ENCODE measurements at regions not wholly inside any gene's neighbourhood (a gene's known extent, or its start where the extent isn't known, plus 50 kb on each side); places are given as distances from the start of the nearest gene placed in this dataset.
"Not testable (repeated sequence)": the region's sequence is repeated elsewhere in the genome, so short reads cannot be mapped to it uniquely, and the experiment has no call there.

DNA sequence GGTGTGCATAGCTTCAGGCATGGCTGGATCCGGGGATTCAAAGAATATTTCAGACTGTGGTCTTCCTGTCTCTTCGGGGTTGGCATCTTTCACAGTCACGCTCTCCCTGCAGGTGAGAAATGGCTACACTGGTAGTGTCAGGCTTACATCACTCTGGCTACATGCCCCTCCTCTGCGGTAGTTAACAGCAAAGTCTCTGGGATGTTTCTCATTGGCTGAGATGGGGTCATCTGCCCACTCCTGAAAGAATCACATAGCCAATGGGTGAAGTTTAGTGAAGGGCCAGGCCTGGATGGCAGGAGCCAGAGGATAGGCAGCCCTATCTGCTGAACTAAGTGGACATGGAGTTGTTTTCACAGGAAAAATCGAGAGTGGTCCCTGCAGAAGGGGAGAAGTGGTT is 356.5 kb downstream of the MATN1 start:
- Histone ChIP-seq H3K9me3 (ENCODE audit: control insufficient read depth, low read length) (no peaks in the 10 kb centered on the region), H3K36me3 (ENCODE audit: control insufficient read depth, insufficient read depth, low read length) (no peaks in the 10 kb centered on the region), H3K27ac (ENCODE audit: low read depth, low read length, severe bottlenecking) (no peak overlapping the region), H3K4me1 (ENCODE audit: control insufficient read depth, insufficient read depth, low read length, poor library complexity, severe bottlenecking) (no peaks in the 10 kb centered on the region), H3K4me3 (ENCODE audit: extremely low read depth, insufficient read depth, low read length, poor library complexity, severe bottlenecking) (no peak overlapping the region)
- WGBS, 2 experiments (ENCODE audit: insufficient coverage in 2 of 2) = 74 to 92% methylated on average over 3 to 4 of the region's 5 CpGs

- WGBS, 2 experiments (ENCODE audit: insufficient coverage in 2 of 2) = no CpG with 5 or more reads among the region's 4 CpGs
Observed at GRCh38 chr1:30366199-30366598, 357.2 kb downstream of the MATN1 start.

DNA sequence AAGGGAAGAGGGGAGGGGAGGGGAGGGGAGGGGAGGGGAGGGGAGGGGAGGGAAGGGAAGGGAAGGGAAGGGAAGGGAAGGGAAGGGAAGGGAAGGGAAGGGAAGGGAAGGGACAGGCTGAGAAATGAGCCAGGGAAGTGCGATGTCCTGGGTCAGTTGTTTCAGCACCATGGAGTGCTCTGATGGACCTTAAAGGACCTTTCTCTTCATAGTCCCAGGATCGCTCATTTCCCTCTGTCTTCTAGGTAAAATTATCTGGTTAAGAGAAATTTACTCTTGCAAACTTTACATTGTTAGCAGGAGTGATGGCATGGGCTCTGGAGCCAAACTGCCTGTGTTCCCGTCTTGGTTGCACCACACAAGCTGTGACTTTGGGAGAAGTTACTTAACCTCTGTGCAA is 357.8 kb downstream of the MATN1 start:
- Histone ChIP-seq H3K27ac (ENCODE audit: low read depth, low read length, severe bottlenecking) (no peak overlapping the region), H3K9me3 (ENCODE audit: control insufficient read depth, low read length) (no peaks in the 10 kb centered on the region), H3K4me1 (ENCODE audit: control insufficient read depth, insufficient read depth, low read length, poor library complexity, severe bottlenecking) (no peaks in the 10 kb centered on the region), H3K36me3 (ENCODE audit: control insufficient read depth, insufficient read depth, low read length) (no peaks in the 10 kb centered on the region), H3K4me3 (ENCODE audit: extremely low read depth, insufficient read depth, low read length, poor library complexity, severe bottlenecking) (no peak overlapping the region)
- WGBS, 2 experiments (ENCODE audit: insufficient coverage in 2 of 2) = 70 to 100% methylated on average over 2 to 3 of the region's 3 CpGs

More at GRCh38 chr1:30366199-30366598, 357.2 kb downstream of the MATN1 start:
- Histone ChIP-seq H3K9me3 (ENCODE audit: control insufficient read depth, low read length) (no peaks in the 10 kb centered on the region), H3K36me3 (ENCODE audit: control insufficient read depth, insufficient read depth, low read length) (no peaks in the 10 kb centered on the region), H3K4me3 (ENCODE audit: extremely low read depth, insufficient read depth, low read length, poor library complexity, severe bottlenecking) (no peak overlapping the region), H3K27ac (ENCODE audit: low read depth, low read length, severe bottlenecking) (no peak overlapping the region), H3K4me1 (ENCODE audit: control insufficient read depth, insufficient read depth, low read length, poor library complexity, severe bottlenecking) (no peaks in the 10 kb centered on the region)

GRCh38 chr1:30363031-30363430 is 360.4 kb downstream of the MATN1 start:
- WGBS, 2 experiments (ENCODE audit: insufficient coverage in 2 of 2) = 80% methylated on average over 1 of the region's 3 CpGs
- H3K4me1 ChIP-seq (ENCODE audit: control insufficient read depth, insufficient read depth, low read length, poor library complexity, severe bottlenecking) = no peaks in the 10 kb centered on the region
- no peaks in the 10 kb centered on the region for H3K9me3 ChIP-seq (ENCODE audit: control insufficient read depth, low read length)
- H3K36me3 ChIP-seq (ENCODE audit: control insufficient read depth, insufficient read depth, low read length) = no peaks in the 10 kb centered on the region
- H3K4me3 ChIP-seq (ENCODE audit: extremely low read depth, insufficient read depth, low read length, poor library complexity, severe bottlenecking) = no peak overlapping the region
- no peak overlapping the region for H3K27ac ChIP-seq (ENCODE audit: low read depth, low read length, severe bottlenecking)

DNA sequence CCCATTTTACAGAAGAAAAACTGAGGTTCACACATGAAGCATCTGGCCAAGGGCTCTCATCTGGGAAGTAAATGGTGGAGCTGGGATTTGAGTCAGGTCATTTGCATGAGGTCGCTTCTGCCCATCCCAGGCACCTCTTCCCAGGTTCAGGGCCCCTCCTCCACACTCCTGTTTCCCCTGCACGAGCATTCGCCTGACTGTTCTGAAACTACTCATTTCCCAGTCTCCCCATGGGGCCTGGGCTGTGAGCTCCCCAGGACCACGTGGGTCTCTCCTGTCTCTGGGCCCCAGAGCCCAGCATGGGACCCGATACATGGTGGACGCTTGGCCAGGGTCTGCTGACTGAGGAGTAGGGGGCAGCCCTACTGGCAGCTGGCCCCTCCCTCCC is 360.8 kb downstream of the MATN1 start:
- H3K4me3 ChIP-seq (ENCODE audit: extremely low read depth, insufficient read depth, low read length, poor library complexity, severe bottlenecking) = no peak overlapping the region
- no peaks in the 10 kb centered on the region for H3K36me3 ChIP-seq (ENCODE audit: control insufficient read depth, insufficient read depth, low read length)
- no peaks in the 10 kb centered on the region for H3K4me1 ChIP-seq (ENCODE audit: control insufficient read depth, insufficient read depth, low read length, poor library complexity, severe bottlenecking)
- WGBS, 2 experiments (ENCODE audit: insufficient coverage in 2 of 2) = 54 to 60% methylated on average over 5 to 6 of the region's 6 CpGs
- no peak overlapping the region for H3K27ac ChIP-seq (ENCODE audit: low read depth, low read length, severe bottlenecking)
- H3K9me3 ChIP-seq (ENCODE audit: control insufficient read depth, low read length) = no peaks in the 10 kb centered on the region

DNA sequence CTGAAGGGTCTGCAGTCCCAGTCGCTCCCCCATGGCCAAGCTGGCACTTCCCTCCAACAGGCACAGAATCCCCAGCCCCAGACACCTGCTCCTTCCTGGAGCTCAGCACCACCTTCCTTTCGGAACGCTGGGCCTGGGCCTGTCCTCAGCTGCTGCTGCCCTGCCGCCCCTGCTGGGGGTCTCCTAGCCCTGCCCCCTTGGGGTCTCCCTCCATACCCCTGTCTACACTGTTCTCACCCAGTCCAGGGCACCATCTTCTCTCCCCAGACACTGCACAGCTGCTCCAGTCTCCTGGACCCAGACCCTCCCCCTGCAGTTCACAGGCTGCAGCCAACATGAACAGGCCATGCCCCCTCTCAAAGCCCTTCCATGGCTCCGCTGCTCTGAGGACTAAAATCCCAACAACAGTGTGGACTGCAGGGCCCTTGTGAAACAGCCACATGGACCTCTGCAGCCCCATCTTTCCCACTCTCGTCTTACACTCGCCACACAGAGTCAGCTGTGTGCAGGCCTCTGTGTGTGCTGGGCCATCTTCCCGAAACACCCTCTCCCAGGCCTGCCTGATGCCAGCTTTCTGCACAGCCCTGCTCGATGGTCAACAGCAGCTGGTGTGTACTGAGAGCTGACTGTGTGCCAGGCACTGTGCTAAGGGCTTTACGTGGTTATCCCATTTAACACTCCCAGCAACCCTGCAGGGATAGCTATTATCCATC is 361.3 kb downstream of the MATN1 start:
- H3K4me1 ChIP-seq (ENCODE audit: control insufficient read depth, insufficient read depth, low read length, poor library complexity, severe bottlenecking); H3K9me3 ChIP-seq (ENCODE audit: control insufficient read depth, low read length); H3K36me3 ChIP-seq (ENCODE audit: control insufficient read depth, insufficient read depth, low read length); H3K4me3 ChIP-seq (ENCODE audit: extremely low read depth, insufficient read depth, low read length, poor library complexity, severe bottlenecking); H3K27ac ChIP-seq (ENCODE audit: low read depth, low read length, severe bottlenecking): not testable (repeated sequence)
- WGBS, 2 experiments (ENCODE audit: insufficient coverage in 2 of 2) = 76 to 77% methylated on average over 6 to 10 of the region's 10 CpGs

DNA sequence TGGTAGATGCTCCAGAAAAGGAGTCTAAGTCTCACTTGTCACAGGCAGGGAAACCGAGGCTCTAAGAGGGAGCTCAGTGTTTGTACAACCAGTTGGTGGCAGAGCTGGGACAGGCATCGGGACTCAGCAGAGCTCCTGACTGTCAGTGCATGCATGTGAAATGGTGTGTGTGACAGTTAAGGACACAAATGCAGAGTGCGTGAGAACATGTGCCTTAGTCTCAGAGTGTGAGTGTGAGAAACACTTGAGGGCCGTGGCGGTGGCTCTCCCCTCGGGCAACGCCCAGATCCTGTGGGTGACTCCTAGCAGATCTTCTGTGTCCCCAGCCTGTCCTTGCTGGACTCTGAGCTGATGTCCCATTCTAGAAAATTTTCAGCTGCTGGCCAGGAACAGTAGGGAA is 362.6 kb downstream of the MATN1 start:
- H3K4me1 ChIP-seq (ENCODE audit: control insufficient read depth, insufficient read depth, low read length, poor library complexity, severe bottlenecking) = no peaks in the 10 kb centered on the region

DNA sequence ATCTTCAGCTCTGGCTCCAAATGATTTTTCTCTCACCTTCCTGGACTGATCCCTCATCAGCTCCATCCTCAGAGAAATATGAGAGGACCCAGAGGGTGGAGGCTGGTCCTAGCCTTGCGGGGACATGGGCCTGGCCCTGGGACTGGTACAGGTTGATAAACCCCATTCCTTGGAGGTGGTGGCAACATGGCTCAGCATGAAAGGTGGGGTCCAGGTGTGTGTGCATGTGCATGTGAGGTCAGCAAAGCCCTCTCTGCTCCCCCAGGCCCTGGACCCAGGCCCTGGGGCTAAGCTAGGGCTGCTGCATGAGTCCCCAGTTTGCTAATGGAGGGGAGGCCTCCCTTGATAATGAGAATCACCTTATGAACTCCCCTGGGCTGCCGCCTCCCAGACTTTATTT is 363.1 kb downstream of the MATN1 start:
- no peaks in the 10 kb centered on the region for H3K36me3 ChIP-seq (ENCODE audit: control insufficient read depth, insufficient read depth, low read length)
- no peaks in the 10 kb centered on the region for H3K4me1 ChIP-seq (ENCODE audit: control insufficient read depth, insufficient read depth, low read length, poor library complexity, severe bottlenecking)
- H3K9me3 ChIP-seq (ENCODE audit: control insufficient read depth, low read length) = no peaks in the 10 kb centered on the region
- H3K4me3 ChIP-seq (ENCODE audit: extremely low read depth, insufficient read depth, low read length, poor library complexity, severe bottlenecking) = no peak overlapping the region
- no peak overlapping the region for H3K27ac ChIP-seq (ENCODE audit: low read depth, low read length, severe bottlenecking)
- 94% methylated on average over 2 of the region's 2 CpGs; no CpG with 5 or more reads in 1 of the 2 experiments for WGBS, 2 experiments (ENCODE audit: insufficient coverage in 2 of 2)

More for the DNA sequence above, 362.6 kb downstream of the MATN1 start:
- no peaks in the 10 kb centered on the region for H3K9me3 ChIP-seq (ENCODE audit: control insufficient read depth, low read length)
- H3K27ac ChIP-seq (ENCODE audit: low read depth, low read length, severe bottlenecking) = no peak overlapping the region
- no peaks in the 10 kb centered on the region for H3K36me3 ChIP-seq (ENCODE audit: control insufficient read depth, insufficient read depth, low read length)
- 85 to 90% methylated on average over 5 of the region's 7 CpGs for WGBS, 2 experiments (ENCODE audit: insufficient coverage in 2 of 2)
- H3K4me3 ChIP-seq (ENCODE audit: extremely low read depth, insufficient read depth, low read length, poor library complexity, severe bottlenecking) = no peak overlapping the region

DNA sequence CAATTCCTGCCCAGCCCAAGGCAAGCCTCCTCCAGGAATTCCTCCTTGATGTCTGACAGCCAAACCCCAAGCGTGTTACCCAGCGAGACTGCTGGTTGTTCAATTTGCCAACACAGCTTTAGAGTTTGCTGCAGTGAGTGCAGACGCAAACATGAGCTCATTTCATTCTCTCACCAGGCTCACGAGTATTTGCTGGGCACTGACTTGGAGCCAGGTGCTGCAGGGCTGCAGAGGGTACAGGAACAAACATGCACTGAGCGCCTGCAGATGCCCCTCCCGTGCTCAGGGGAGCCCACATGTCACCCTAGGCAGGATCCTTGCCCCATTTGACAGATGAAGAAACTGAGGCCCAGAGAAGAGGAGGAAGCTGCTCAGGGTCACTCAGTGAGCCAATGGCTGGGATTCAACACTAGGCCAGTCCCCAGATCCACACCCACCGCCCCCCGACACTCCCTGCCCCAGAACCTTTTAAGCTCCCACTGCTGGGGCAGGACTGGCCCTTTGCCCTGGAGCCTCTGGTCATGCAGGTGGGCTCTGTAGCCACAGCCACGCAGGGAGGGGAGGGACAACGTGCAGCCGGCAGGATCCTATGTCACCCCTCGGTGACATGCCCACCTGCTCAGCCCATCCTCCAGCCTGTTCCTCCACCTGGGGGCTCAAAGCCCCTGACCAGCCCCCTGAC is 363.7 kb downstream of the MATN1 start:
- H3K27ac ChIP-seq (ENCODE audit: low read depth, low read length, severe bottlenecking) = no peak overlapping the region
- H3K4me3 ChIP-seq (ENCODE audit: extremely low read depth, insufficient read depth, low read length, poor library complexity, severe bottlenecking) = no peak overlapping the region
- no peaks in the 10 kb centered on the region for H3K9me3 ChIP-seq (ENCODE audit: control insufficient read depth, low read length)
- 77 to 78% methylated on average over 9 to 11 of the region's 12 CpGs for WGBS, 2 experiments (ENCODE audit: insufficient coverage in 2 of 2)
- H3K36me3 ChIP-seq (ENCODE audit: control insufficient read depth, insufficient read depth, low read length) = no peaks in the 10 kb centered on the region
- no peaks in the 10 kb centered on the region for H3K4me1 ChIP-seq (ENCODE audit: control insufficient read depth, insufficient read depth, low read length, poor library complexity, severe bottlenecking)

DNA sequence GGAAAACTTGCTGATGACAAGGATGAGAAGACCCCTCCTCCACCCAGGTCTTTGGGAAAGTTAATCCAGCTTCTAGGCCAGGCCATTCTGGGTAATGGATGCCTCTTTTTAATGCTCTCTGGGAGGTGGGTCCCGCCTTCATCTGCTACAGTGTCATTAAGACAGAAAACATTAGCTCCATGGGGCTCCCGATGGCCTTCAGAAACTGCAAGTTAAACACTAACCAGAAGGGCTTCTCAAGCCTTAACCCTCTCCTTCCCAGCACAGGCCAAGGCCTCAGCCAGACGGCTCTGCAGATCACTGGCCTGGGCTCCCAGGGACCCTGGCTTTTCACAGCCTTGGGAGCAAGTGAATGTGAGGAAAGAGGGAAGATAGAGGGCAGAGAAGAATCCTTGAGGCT is 364.9 kb downstream of the MATN1 start:
- no peaks in the 10 kb centered on the region for H3K9me3 ChIP-seq (ENCODE audit: control insufficient read depth, low read length)
- WGBS, 2 experiments (ENCODE audit: insufficient coverage in 2 of 2) = 25 to 40% methylated on average over 2 of the region's 3 CpGs

GRCh38 chr1:30356839-30357238 is 366.5 kb downstream of the MATN1 start:
- Histone ChIP-seq H3K4me3 (ENCODE audit: extremely low read depth, insufficient read depth, low read length, poor library complexity, severe bottlenecking) (no peak overlapping the region), H3K27ac (ENCODE audit: low read depth, low read length, severe bottlenecking) (no peak overlapping the region), H3K36me3 (ENCODE audit: control insufficient read depth, insufficient read depth, low read length) (no peaks in the 10 kb centered on the region), H3K9me3 (ENCODE audit: control insufficient read depth, low read length) (no peaks in the 10 kb centered on the region), H3K4me1 (ENCODE audit: control insufficient read depth, insufficient read depth, low read length, poor library complexity, severe bottlenecking) (no peaks in the 10 kb centered on the region)
- WGBS, 2 experiments (ENCODE audit: insufficient coverage in 2 of 2) = 85 to 97% methylated on average over 6 of the region's 6 CpGs

More for the DNA sequence above, 364.9 kb downstream of the MATN1 start:
- H3K36me3 ChIP-seq (ENCODE audit: control insufficient read depth, insufficient read depth, low read length) = no peaks in the 10 kb centered on the region
- no peaks in the 10 kb centered on the region for H3K4me1 ChIP-seq (ENCODE audit: control insufficient read depth, insufficient read depth, low read length, poor library complexity, severe bottlenecking)
- H3K27ac ChIP-seq (ENCODE audit: low read depth, low read length, severe bottlenecking) = no peak overlapping the region
- no peak overlapping the region for H3K4me3 ChIP-seq (ENCODE audit: extremely low read depth, insufficient read depth, low read length, poor library complexity, severe bottlenecking)

All from mesodermal cell (in vitro differentiated cells).